ENCODE measurements at regions not wholly inside any gene's neighbourhood (a gene's known extent, or its start where the extent isn't known, plus 50 kb on each side); places are given as distances from the start of the nearest gene placed in this dataset.
"Not testable (repeated sequence)": the region's sequence is repeated elsewhere in the genome, so short reads cannot be mapped to it uniquely, and the experiment has no call there.

DNA sequence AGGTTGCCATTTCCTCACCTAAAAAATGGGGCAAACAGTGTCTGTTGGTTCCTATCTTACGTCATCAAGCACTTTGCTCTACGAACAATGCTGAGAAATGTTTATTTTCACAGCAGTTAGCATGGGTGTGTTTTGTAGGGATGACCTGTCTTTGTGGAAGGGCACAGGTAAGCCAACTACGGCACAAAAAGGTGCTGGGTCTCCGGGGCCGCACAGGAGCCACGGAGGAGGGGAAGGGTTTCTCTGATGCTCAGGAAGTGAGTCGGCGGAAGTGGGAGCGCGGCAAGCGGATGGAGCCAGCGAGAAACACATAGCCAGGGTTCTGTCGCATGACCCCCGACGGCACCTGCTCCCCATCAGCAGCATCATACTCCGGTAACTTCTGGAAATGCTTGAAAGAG, 65.6 kb upstream of the TCL1B start:
- no peak for TF ChIP-seq POLR2AphosphoS5 (IDR thresholded peaks at IDR 0.05)
- no peak overlapping the region for H3K4me3 ChIP-seq
- WGBS, 2 donors = 67 to 76% methylated on average over 15 to 16 of the region's 16 CpGs

DNA sequence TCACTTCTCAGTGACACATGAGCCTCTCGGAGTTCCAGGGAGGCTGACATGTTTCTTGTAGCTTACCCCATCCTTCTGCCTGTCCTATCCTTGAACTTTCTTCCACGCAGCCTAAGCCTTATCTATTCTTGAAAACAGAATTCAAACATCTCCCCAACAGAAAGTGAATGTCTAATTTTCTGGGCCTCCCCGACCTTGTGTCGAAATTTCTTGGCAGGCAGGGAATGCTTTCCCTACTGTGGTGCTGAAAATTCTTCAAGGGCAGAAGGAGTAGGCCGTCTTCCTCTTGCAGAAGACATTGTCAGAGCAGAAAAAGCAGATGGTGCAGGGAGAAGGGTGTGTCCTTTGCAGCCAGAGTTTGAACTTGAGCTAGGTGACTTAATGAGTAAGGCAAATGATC, 63.0 kb upstream of the TCL1B start:
- no peak for DNase-seq
- TF ChIP-seq, protein P1, sequence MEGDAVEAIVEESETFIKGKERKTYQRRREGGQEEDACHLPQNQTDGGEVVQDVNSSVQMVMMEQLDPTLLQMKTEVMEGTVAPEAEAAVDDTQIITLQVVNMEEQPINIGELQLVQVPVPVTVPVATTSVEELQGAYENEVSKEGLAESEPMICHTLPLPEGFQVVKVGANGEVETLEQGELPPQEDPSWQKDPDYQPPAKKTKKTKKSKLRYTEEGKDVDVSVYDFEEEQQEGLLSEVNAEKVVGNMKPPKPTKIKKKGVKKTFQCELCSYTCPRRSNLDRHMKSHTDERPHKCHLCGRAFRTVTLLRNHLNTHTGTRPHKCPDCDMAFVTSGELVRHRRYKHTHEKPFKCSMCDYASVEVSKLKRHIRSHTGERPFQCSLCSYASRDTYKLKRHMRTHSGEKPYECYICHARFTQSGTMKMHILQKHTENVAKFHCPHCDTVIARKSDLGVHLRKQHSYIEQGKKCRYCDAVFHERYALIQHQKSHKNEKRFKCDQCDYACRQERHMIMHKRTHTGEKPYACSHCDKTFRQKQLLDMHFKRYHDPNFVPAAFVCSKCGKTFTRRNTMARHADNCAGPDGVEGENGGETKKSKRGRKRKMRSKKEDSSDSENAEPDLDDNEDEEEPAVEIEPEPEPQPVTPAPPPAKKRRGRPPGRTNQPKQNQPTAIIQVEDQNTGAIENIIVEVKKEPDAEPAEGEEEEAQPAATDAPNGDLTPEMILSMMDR (IDR thresholded peaks at IDR 0.05) = no peak
- no peak for TF ChIP-seq EP300 (IDR thresholded peaks at IDR 0.05)
- no peak for TF ChIP-seq POLR2AphosphoS5 (IDR thresholded peaks at IDR 0.05)
- TF ChIP-seq POLR2A (IDR thresholded peaks at IDR 0.05) = no peak
- Histone ChIP-seq H3K36me3 (no peaks in the 10 kb centered on the region), H3K4me1 (no peaks in the 10 kb centered on the region), H3K27ac (no peak overlapping the region), H3K27me3 (no peaks in the 10 kb centered on the region), H3K4me3 (no peak overlapping the region), H3K9me3 (no peaks in the 10 kb centered on the region)
- 56 to 68% methylated on average over 5 of the region's 5 CpGs for WGBS, 2 donors
- no peak for ATAC-seq (ENCODE audit: low FRiP score in 2 of 2)

More for the DNA sequence above, 65.6 kb upstream of the TCL1B start:
- H3K27ac ChIP-seq = no peak overlapping the region
- H3K4me1 ChIP-seq = no peaks in the 10 kb centered on the region
- no peaks in the 10 kb centered on the region for H3K9me3 ChIP-seq
- H3K36me3 ChIP-seq = no peaks in the 10 kb centered on the region
- DNase-seq = peak in 1 of 2 donors; percentile 59
- no peaks in the 10 kb centered on the region for H3K27me3 ChIP-seq
- ATAC-seq (ENCODE audit: low FRiP score in 2 of 2) = no peak

DNA sequence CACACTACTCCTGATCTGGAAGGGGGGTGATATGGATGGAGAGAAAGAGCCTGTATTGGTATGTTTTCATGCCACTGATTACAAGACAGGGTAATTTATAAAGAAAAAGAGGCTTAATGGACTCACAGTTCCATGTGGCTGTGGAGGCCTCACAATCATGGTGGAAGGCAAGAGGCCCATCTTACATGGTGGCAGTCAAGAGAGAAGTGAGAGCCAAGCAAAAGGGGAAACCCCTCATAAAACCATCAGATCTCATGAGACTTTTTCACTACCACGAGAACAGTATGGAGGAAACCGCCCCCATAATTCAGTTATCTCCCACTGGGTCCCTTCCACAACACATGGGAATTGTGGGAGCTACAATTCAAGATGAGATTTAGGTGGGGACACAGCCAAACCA, 60.5 kb upstream of the TCL1B start:
- ATAC-seq (ENCODE audit: low FRiP score in 2 of 2) = not testable (repeated sequence)

DNA sequence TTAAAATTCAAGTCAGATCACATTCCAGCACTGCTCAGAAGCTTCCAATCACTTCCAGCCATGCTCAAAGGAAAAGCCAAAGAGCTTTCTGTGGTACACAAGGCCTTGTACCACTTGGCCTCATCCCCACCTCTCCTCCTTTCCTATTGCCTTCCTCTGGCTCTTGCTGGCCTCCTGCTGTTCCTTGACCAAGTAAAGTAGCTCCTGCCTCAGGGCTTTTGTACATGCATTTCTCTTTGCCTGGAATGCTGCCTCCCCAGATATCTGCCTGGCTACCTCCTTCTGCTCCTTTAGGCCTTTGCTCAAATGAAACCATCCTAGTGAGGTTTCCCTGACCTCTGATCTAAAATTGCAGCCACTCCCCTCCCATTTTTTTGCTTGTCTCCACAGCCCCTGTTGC, 51.2 kb upstream of the TCL1B start:
- H3K36me3 ChIP-seq = no peaks in the 10 kb centered on the region
- H3K27me3 ChIP-seq = no peaks in the 10 kb centered on the region
- ATAC-seq (ENCODE audit: low FRiP score in 2 of 2) (no peak), DNase-seq (no peak)
- TF ChIP-seq POLR2AphosphoS5 (IDR thresholded peaks at IDR 0.05) = no peak
- TF ChIP-seq, protein P1 (IDR thresholded peaks at IDR 0.05) = no peak
- TF ChIP-seq POLR2A (IDR thresholded peaks at IDR 0.05) = no peak
- no peak for TF ChIP-seq EP300 (IDR thresholded peaks at IDR 0.05)
- no peaks in the 10 kb centered on the region for H3K4me1 ChIP-seq
- H3K4me3 ChIP-seq = no peak overlapping the region
- H3K27ac ChIP-seq = no peak overlapping the region
- no peaks in the 10 kb centered on the region for H3K9me3 ChIP-seq

More for the DNA sequence above, 60.5 kb upstream of the TCL1B start:
- not testable (repeated sequence) for H3K9me3 ChIP-seq, H3K36me3 ChIP-seq, H3K4me1 ChIP-seq, H3K27me3 ChIP-seq, H3K4me3 ChIP-seq, H3K27ac ChIP-seq, DNase-seq
- WGBS, 2 donors = 83 to 85% methylated on average over 2 of the region's 2 CpGs

Measured in upper lobe of left lung (tissue), 6 donors.